Activated B cell treated with CpG ODN at 0.5 μM for 24 hours (primary cell): ENCODE measurements at regions not wholly inside any gene's neighbourhood (a gene's known extent, or its start where the extent isn't known, plus 50 kb on each side); places are given as distances from the start of the nearest gene placed in this dataset.

Source experiments
- ATAC-seq: fragments of 200-7000 bp; cut with Tn5 transposase; one replicate; pipeline ENCODE4 v1.10.0; 2021; ENCODE audit warnings: low read depth, mild to moderate bottlenecking, moderate library complexity
- CTCF ChIA-PET: fragments of 350-600 bp; sonication (Branson Sonifier 250); formaldehyde crosslinking; loops from one replicate; lab custom pipeline; 2021; ENCODE audit warnings: antibody characterized with exemption; lab: Charles Lee
- POLR2A ChIA-PET: fragments of 350-600 bp; sonication (Branson Sonifier 250); formaldehyde crosslinking; loops from one replicate; lab custom pipeline; 2021; ENCODE audit warnings: antibody characterized with exemption; lab: Charles Lee
- DNase-seq: peaks from one replicate; pipeline ENCODE4 v3.0.0; 2022
- H3K27ac Mint-ChIP-seq: one replicate; pipeline ENCODE4 v1.8.0; 2020; ENCODE audit warnings: mixed read lengths
- H3K27me3 Mint-ChIP-seq: one replicate; pipeline ENCODE4 v1.8.0; 2021; ENCODE audit warnings: mixed read lengths
- H3K36me3 Mint-ChIP-seq: one replicate; pipeline ENCODE4 v1.8.0; 2021; ENCODE audit warnings: low read depth, mixed read lengths
- H3K4me1 Mint-ChIP-seq: one replicate; pipeline ENCODE4 v1.8.0; 2021; ENCODE audit warnings: mixed read lengths
- H3K4me3 Mint-ChIP-seq: one replicate; pipeline ENCODE4 v1.8.0; 2020; ENCODE audit warnings: mild to moderate bottlenecking, mixed read lengths
- H3K9me3 Mint-ChIP-seq: one replicate; pipeline ENCODE4 v1.8.0; 2020; ENCODE audit warnings: mixed read lengths
- intact Hi-C: fragments of 100-400 bp; cut with micrococcal nuclease; formaldehyde crosslinking; loops from one replicate; pipeline ENCODE4 v1.15.1; 2024
- TF ChIP-seq, protein P1 (sequence below): fragments of 200-600 bp; IDR thresholded peaks from one replicate; pipeline ENCODE4 v1.8.0; 2022; ENCODE audit warnings: antibody characterized with exemption, mild to moderate bottlenecking

DNA sequence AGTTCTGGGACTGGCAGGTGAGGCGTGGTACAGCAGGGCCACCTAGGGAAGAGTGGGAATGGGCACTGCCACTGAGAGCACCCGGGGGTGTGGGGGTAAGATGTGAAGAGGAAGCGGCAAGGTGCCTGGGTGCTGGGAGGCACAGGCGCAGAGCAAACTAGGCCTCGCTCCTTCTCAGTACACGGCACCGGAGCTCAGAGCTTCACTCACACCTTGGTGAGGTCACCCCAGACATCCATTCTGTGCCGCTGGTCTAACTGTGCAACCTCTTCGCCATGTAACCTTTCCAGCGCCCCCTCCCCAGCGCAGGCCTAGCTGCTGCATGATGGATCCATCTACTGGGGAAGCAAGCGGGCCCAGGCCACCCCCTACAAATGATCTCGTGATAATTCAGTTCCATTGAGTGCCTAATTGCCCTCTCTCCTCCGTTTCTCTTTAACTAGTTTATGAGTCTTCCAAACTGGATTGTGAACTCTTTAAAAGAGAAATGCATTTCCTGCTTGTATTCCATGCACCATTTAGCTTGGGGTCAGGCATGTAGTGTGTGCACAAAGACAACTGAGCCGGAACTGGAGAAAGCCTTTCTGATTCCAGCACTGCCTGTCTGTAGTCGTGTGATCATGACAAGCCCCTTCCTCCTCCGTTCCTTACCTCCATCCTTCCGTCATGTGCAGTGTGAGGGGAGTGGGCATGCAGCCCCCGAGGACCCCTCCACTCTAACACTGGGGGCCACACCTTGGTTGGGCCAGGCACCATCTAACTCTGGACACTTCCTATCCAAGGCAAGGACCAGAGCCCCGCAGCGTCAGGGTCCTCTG, 1475.2 kb downstream of the TBC1D22A start:
- H3K9me3 Mint-ChIP-seq = peaks cover 8% of the 10 kb centered on the region
- ChIA-PET POLR2A (no interaction called here), CTCF (no interaction called here)
- TF ChIP-seq, protein P1, sequence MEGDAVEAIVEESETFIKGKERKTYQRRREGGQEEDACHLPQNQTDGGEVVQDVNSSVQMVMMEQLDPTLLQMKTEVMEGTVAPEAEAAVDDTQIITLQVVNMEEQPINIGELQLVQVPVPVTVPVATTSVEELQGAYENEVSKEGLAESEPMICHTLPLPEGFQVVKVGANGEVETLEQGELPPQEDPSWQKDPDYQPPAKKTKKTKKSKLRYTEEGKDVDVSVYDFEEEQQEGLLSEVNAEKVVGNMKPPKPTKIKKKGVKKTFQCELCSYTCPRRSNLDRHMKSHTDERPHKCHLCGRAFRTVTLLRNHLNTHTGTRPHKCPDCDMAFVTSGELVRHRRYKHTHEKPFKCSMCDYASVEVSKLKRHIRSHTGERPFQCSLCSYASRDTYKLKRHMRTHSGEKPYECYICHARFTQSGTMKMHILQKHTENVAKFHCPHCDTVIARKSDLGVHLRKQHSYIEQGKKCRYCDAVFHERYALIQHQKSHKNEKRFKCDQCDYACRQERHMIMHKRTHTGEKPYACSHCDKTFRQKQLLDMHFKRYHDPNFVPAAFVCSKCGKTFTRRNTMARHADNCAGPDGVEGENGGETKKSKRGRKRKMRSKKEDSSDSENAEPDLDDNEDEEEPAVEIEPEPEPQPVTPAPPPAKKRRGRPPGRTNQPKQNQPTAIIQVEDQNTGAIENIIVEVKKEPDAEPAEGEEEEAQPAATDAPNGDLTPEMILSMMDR = no peak
- intact Hi-C loops = no loop called here
- DNase-seq (no peak), ATAC-seq (no peak)
- peaks cover 4% of the 10 kb centered on the region for H3K27me3 Mint-ChIP-seq
- no peak overlapping the region for H3K27ac Mint-ChIP-seq
- H3K4me1 Mint-ChIP-seq = peaks cover 17% of the 10 kb centered on the region
- no peaks in the 10 kb centered on the region for H3K36me3 Mint-ChIP-seq
- H3K4me3 Mint-ChIP-seq = no peak overlapping the region

DNA sequence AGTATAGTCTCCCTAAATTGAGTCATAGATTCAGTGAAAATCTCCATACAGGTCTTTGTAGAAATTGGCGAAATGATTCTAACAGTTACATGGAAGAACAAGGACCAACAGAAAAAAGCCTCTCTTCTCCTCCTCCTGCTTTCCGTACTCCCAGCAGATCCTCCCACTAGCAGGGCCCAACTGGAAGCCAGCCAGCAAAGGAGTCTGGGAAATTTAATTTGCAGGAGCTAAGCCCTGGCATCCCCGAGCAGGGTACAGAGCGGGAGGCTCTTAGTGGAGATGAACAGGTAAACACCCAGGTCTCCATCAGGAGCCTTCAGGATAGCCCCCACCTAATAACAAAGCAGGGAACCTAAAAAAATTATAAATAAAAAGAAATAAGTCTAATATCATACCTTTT, 1473.8 kb downstream of the TBC1D22A start:
- Mint-ChIP-seq H3K36me3 (no peaks in the 10 kb centered on the region), H3K4me3 (no peak overlapping the region), H3K27ac (no peak overlapping the region), H3K4me1 (peaks cover 4% of the 10 kb centered on the region), H3K9me3 (peaks cover 18% of the 10 kb centered on the region), H3K27me3 (peaks cover 3% of the 10 kb centered on the region)
- ATAC-seq = no peak
- TF ChIP-seq, protein P1 = no peak
- intact Hi-C loops = no loop called here
- ChIA-PET CTCF (no interaction called here), POLR2A (no interaction called here)
- DNase-seq = no peak

DNA sequence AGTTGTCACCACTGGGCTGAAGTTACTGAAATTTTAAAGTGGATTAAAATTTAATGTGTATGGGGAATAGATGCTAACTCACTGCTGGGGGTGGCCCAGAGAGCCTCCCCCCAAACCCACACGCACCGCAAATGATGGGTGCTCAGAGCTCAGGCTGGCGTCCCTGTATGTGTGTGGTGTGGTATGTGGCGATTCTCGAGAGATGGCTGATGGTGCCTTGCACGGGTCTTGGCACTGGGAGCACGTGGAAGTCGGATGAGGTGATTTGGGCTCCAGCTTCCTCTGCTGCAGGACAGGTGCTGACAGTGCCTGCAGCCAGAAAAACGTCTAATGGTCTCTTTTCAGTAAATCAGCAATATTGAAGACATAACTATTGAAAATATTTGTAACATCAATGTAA, 1473.3 kb downstream of the TBC1D22A start:
- ChIA-PET CTCF (no interaction called here), POLR2A (no interaction called here)
- no peaks in the 10 kb centered on the region for H3K4me1 Mint-ChIP-seq
- H3K27ac Mint-ChIP-seq = no peak overlapping the region
- TF ChIP-seq, protein P1 = no peak
- H3K9me3 Mint-ChIP-seq = peaks cover 18% of the 10 kb centered on the region
- no peaks in the 10 kb centered on the region for H3K27me3 Mint-ChIP-seq
- intact Hi-C loops = no loop called here
- DNase-seq (no peak), ATAC-seq (no peak)
- H3K36me3 Mint-ChIP-seq = no peaks in the 10 kb centered on the region
- H3K4me3 Mint-ChIP-seq = no peak overlapping the region

DNA sequence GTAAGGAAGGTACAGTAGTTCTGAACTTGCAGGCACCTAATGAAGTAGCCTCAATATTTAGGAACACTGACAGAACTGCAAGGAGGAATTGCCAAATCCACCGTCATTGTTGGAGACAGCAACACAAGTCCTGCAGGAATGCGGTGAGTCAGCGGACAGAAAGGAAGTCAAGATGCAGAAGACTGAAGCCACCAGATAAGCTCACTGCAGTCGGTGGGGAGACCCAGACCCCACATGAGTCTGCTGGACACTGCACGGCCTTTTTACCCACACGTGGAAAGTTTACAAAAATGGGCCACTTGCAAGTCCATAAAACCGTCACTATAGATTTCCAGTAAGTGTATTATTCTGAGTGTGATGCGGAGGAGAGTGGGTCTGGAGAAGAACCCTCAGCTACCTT, 1471.6 kb downstream of the TBC1D22A start:
- no peaks in the 10 kb centered on the region for H3K27me3 Mint-ChIP-seq
- no peak for ATAC-seq

DNA sequence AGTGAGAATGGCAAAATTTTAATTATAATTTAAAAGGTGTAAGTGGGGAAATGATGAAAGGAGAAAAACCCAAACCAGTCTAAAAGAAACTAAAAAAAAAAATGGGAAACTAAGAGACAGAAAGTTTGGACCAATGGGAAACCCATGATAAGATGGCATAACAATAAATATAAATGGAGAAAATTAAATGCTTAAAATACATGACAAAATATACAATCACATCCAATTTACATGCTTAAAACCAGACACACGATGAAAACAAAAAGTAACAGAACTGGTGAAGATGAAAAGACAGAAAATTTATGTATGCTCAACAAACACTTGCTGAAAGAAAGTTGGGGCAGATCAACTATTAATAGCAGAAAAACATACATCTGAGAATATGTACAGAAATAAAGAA, 1471.1 kb downstream of the TBC1D22A start:
- intact Hi-C loops = no loop called here
- ATAC-seq (no peak), DNase-seq (no peak)

More for the DNA sequence above, 1471.6 kb downstream of the TBC1D22A start:
- intact Hi-C loops = no loop called here
- POLR2A ChIA-PET = no interaction called here
- no peak overlapping the region for H3K27ac Mint-ChIP-seq
- CTCF ChIA-PET = no interaction called here
- peaks cover 19% of the 10 kb centered on the region for H3K9me3 Mint-ChIP-seq
- no peaks in the 10 kb centered on the region for H3K4me1 Mint-ChIP-seq
- TF ChIP-seq, protein P1 = no peak
- H3K4me3 Mint-ChIP-seq = no peak overlapping the region
- DNase-seq = no peak
- H3K36me3 Mint-ChIP-seq = no peaks in the 10 kb centered on the region

More for the DNA sequence above, 1471.1 kb downstream of the TBC1D22A start:
- Mint-ChIP-seq H3K27me3 (peaks cover 4% of the 10 kb centered on the region), H3K9me3 (peaks cover 19% of the 10 kb centered on the region), H3K4me1 (no peaks in the 10 kb centered on the region), H3K36me3 (no peaks in the 10 kb centered on the region), H3K27ac (no peak overlapping the region), H3K4me3 (no peak overlapping the region)
- CTCF ChIA-PET = no interaction called here
- TF ChIP-seq, protein P1 = no peak
- POLR2A ChIA-PET = no interaction called here
